A549 (cell line): ENCODE measurements at regions not wholly inside any gene's neighbourhood (a gene's known extent, or its start where the extent isn't known, plus 50 kb on each side); places are given as distances from the start of the nearest gene placed in this dataset.

Source experiments
- HOXA7 ChIP-seq: fragments of 250-450 bp; sonication (Bioruptor Pico); IDR thresholded peaks from 2 replicates; pipeline ENCODE4 v1.5.0; 2020; ENCODE audit warnings: mild to moderate bottlenecking, moderate library complexity
- POLR2A ChIP-seq: IDR thresholded peaks from 2 replicates; pipeline ENCODE4 v1.6.1; 2012; ENCODE audit warnings: mild to moderate bottlenecking, low read length
- RAD21 ChIP-seq, 2 experiments: fragments of >200 bp in 1 of 2; sonication (Bioruptor Twin) in 1 of 2; formaldehyde crosslinking in 1 of 2; IDR thresholded peaks in 1 of 2; conservative IDR thresholded peaks in 1 of 2; 2 replicates in 1 of 2; 3 replicates in 1 of 2; pipeline ENCODE4 v1.6.1; 2012 to 2018; ENCODE audit warnings: inconsistent platforms in 1 of 2
- RCOR1 ChIP-seq: fragments of 150-350 bp; IDR thresholded peaks from 2 replicates; pipeline ENCODE4 v1.6.1; 2014; ENCODE audit warnings: antibody characterized with exemption, low read length, low read depth
- ZC3H11A ChIP-seq: fragments of 450-650 bp; IDR thresholded peaks from 2 replicates; pipeline ENCODE4 v1.6.1; 2014; ENCODE audit warnings: antibody characterized with exemption, mild to moderate bottlenecking
- TF ChIP-seq, protein P1 (sequence below): fragments of >200 bp; sonication (Bioruptor Twin); formaldehyde crosslinking; IDR thresholded peaks from 3 replicates; pipeline ENCODE4 v1.5.1; 2016

DNA sequence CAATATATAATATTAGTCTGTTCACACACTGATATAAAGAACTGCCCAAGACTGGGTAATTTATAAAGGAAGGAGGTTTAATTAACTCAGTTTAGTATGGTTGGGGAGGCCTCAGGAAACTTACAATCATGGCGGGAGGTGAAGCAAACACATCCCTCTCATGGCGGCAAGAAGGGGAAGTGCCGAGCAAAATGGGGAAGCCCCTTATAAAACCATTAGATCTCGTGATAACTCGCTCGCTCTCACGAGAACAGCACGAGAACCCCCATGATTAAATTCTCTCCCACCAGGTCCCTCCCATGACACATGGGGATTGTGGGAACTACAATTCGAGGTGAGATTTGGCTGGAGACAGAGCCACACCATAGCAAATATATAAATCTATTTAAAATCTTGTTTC lies 269.8 kb downstream of the ATP23 start:
- TF ChIP-seq ZC3H11A: no peak
- TF ChIP-seq RCOR1: no peak
- TF ChIP-seq, protein P1, sequence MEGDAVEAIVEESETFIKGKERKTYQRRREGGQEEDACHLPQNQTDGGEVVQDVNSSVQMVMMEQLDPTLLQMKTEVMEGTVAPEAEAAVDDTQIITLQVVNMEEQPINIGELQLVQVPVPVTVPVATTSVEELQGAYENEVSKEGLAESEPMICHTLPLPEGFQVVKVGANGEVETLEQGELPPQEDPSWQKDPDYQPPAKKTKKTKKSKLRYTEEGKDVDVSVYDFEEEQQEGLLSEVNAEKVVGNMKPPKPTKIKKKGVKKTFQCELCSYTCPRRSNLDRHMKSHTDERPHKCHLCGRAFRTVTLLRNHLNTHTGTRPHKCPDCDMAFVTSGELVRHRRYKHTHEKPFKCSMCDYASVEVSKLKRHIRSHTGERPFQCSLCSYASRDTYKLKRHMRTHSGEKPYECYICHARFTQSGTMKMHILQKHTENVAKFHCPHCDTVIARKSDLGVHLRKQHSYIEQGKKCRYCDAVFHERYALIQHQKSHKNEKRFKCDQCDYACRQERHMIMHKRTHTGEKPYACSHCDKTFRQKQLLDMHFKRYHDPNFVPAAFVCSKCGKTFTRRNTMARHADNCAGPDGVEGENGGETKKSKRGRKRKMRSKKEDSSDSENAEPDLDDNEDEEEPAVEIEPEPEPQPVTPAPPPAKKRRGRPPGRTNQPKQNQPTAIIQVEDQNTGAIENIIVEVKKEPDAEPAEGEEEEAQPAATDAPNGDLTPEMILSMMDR: no peak
- TF ChIP-seq HOXA7: no peak
- no peak for TF ChIP-seq POLR2A
- TF ChIP-seq RAD21 (conservative IDR thresholded peaks at IDR 0.05 in 1 of 2, IDR thresholded peaks at IDR 0.05 in 1 of 2): no peak
